ENCODE measurements at regions not wholly inside any gene's neighbourhood (a gene's known extent, or its start where the extent isn't known, plus 50 kb on each side); places are given as distances from the start of the nearest gene placed in this dataset.
"Not testable (repeated sequence)": the region's sequence is repeated elsewhere in the genome, so short reads cannot be mapped to it uniquely, and the experiment has no call there.

DNA sequence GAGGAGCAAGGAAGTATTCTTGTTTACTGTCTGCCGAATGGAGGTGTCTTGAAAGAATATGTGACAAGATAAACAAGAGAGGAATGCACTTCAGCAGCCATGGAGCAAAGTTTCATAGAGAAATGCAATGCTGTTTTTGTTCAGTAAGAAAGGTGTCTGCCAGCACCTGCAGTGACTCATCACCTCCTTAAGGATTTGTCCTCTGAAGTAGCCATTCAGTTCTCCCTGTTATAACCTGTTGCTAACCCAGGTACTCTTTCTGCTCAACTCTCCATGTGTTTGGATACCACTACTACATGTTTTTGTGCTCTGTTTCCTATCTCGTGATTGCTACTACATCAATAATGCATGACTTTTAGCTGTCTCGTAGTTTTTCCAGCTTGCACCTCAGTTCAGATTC, 328.9 kb downstream of the CHL1 start:
- no peak for DNase-seq

DNA sequence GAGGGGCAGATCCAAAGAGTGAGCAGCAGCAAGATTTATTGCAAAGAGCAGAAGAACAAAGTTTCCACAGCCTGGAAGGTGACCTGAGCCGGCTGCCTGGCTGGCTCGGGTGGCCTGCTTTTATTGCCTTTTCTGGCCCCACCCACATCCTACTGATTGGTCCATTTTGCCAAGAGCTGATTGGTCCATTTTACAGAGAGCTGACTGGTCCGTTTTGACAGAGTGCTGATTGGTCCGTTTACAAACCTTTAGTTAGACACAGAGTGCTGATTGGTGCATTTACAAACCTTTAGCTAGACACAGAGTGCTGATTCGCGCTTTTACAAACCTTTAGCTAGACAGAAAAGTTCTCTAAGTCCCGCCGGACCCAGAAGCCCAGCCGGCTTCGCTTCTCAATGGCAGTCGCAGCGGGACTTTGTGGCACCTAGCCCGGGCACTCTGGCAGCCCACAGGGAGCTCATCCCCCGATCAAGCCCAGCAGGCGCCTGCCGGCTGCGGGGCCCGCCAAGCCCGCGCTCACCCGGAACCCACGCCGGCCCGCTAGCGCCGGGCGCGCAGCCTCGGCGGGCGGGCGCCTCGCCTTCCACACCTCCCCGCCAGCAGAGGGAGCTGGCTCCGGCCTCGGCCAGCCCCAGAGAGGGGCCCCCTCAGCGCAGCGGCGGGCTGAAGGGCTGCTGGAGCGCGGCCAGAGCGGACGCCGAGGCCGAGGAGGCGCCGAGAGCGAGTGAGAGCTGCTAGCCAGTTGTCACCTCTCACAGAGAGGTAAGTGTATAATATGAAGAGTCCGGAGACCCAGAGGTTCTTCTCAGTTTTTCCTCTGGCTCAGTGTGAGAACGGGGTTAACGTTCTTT, 339.2 kb downstream of the CHL1 start:
- DNase-seq = no peak

DNA sequence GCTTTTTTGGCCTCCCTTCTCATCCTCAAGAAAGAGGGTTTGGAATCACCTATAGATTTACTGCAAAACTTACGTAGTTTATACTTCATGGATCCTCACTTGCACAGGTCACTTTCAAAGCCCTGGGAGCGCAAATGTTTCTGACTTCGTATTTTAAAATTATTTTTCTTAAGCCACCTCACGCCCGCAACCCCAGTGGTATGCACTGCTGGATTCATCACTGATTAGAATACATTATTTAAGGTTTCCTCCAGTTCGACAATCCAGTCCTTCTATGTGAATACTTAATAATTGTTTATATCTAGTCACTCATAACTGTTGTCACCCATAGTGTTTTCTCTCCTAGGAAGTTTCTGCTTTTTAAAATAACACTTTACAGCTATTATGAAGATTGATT, 339.9 kb downstream of the CHL1 start:
- no peak for DNase-seq

GRCh38 chr3:541062-541801, 344.7 kb downstream of the CHL1 start:
- DNase-seq = peak; percentile 33

DNA sequence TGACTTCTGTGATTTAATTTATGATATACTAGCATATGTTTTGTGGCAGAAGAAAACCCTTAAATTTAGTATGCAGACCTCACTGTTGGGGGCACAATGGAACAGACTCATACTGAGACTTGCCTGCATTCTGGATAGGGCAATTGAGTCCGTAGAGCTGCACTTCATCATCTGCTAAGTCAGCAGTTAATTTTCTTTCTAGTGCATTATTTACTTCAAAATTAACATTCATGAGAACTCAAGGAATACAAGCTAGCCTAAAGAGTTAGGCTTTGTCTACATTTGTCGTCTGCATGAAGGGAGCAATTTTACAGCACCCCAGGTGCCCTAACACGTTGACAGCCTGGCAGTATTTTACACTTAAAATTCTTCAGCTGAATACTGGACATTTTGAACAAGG, 345.5 kb downstream of the CHL1 start:
- no peak for DNase-seq

GRCh38 chr3:549636-550035, 353.1 kb downstream of the CHL1 start:
- no peak for DNase-seq

GRCh38 chr3:550471-550870, 353.9 kb downstream of the CHL1 start:
- DNase-seq = no peak

- DNase-seq = no peak
Measured at GRCh38 chr3:557972-558371, 361.4 kb downstream of the CHL1 start.

- DNase-seq = no peak
Measured at GRCh38 chr3:567488-568185, 371.1 kb downstream of the CHL1 start.

- DNase-seq = not testable (repeated sequence)
Measured at GRCh38 chr3:579529-579928, 383.0 kb downstream of the CHL1 start.

GRCh38 chr3:589066-589465, 392.5 kb downstream of the CHL1 start:
- not testable (repeated sequence) for DNase-seq

DNA sequence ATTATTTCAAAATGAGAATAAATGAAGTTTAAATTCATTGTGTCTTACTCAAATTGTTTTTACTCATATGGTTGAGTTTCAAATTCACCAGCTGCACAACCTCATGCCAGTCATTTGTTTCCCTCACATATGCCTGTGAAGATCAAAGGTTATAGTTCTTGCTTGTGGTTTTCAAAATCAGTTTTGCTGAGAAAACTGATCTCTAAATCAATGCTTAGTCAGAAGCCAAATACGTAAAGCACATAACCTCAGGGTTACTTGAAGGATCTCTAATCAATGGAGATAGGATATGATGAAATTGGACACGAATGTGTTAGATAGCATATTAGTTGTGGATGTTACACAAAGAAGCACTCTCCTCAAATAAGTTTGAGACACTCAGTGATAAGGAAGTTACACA, 400.7 kb downstream of the CHL1 start:
- DNase-seq = not testable (repeated sequence)

GRCh38 chr3:597746-598145, 401.2 kb downstream of the CHL1 start:
- DNase-seq = not testable (repeated sequence)

- DNase-seq = not testable (repeated sequence)
Measured at GRCh38 chr3:607480-607879, 410.9 kb downstream of the CHL1 start.

GRCh38 chr3:621714-622113, 425.2 kb downstream of the CHL1 start:
- no peak for DNase-seq

- no peak for DNase-seq
Measured at GRCh38 chr3:622314-622713, 425.8 kb downstream of the CHL1 start.

- DNase-seq = no peak
Measured at GRCh38 chr3:623914-624545, 427.5 kb downstream of the CHL1 start.

DNA sequence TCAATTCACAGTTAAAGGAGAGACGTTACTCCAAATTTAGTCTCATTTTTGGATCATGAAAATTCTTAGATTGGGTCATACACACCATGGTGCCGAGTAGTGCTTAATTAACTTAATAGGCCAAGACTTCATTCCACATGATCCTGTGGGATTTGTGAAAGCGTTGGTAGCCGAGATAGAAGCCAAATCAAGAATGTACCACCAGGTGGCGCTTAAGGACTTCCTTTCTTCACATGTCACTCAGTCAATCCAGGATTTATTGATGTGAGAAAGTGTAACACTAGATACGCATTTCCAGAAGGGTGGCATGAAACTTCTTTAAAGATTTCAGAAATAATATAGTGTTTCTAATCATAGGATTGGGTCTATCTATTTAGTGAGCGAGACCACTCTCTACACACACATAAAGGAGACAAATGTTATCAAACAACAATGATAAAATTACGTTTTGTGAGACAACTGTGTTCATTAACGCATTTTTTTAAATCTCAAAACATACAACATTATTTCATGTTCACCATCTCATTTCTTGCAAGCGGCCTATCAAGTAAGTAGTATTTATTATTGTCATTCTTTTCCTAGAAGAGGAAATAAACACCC, 436.1 kb downstream of the CHL1 start:
- peak; percentile 10 for DNase-seq

GRCh38 chr3:634511-634910, 437.9 kb downstream of the CHL1 start:
- no peak for DNase-seq

GRCh38 chr3:635393-635792, 438.8 kb downstream of the CHL1 start:
- no peak for DNase-seq

GRCh38 chr3:643376-643775, 446.8 kb downstream of the CHL1 start:
- DNase-seq = no peak

GRCh38 chr3:655824-656223, 437.0 kb upstream of the CNTN6 start:
- DNase-seq = no peak

GRCh38 chr3:661356-661755, 431.5 kb upstream of the CNTN6 start:
- DNase-seq = no peak
